Nephron (organoid): ENCODE measurements at regions not wholly inside any gene's neighbourhood (a gene's known extent, or its start where the extent isn't known, plus 50 kb on each side); places are given as distances from the start of the nearest gene placed in this dataset.

Experiments used
- H3K27ac Mint-ChIP-seq, 3 experiments: 2 replicates each; pipeline ENCODE4 v1.8.0; 2020; ENCODE audit warnings: mixed read lengths in 3 of 3, mild to moderate bottlenecking in 2 of 3, moderate library complexity in 1 of 3
- H3K27me3 Mint-ChIP-seq: 2 replicates; pipeline ENCODE4 v1.8.0; 2021; ENCODE audit warnings: low read depth, mild to moderate bottlenecking, moderate library complexity, mixed read lengths
- H3K36me3 Mint-ChIP-seq: 2 replicates; pipeline ENCODE4 v1.8.0; 2020; ENCODE audit warnings: low read depth, mixed read lengths
- H3K4me1 Mint-ChIP-seq: 2 replicates; pipeline ENCODE4 v1.8.0; 2020; ENCODE audit warnings: mixed read lengths
- H3K4me3 Mint-ChIP-seq, 3 experiments: 2 replicates each; pipeline ENCODE4 v1.8.0; 2020; ENCODE audit warnings: mild to moderate bottlenecking in 3 of 3, mixed read lengths in 3 of 3, moderate library complexity in 2 of 3
- H3K9me3 Mint-ChIP-seq: 2 replicates; pipeline ENCODE4 v1.8.0; 2020; ENCODE audit warnings: mixed read lengths
- CTCF ChIP-seq, 3 experiments: fragments of 200-600 bp; sonication (generic); IDR thresholded peaks; one replicate each; pipeline ENCODE4 v1.5.0; 2021; ENCODE audit warnings: antibody characterized with exemption in 3 of 3; ENCODE audit not compliant: unreplicated experiment in 3 of 3

DNA sequence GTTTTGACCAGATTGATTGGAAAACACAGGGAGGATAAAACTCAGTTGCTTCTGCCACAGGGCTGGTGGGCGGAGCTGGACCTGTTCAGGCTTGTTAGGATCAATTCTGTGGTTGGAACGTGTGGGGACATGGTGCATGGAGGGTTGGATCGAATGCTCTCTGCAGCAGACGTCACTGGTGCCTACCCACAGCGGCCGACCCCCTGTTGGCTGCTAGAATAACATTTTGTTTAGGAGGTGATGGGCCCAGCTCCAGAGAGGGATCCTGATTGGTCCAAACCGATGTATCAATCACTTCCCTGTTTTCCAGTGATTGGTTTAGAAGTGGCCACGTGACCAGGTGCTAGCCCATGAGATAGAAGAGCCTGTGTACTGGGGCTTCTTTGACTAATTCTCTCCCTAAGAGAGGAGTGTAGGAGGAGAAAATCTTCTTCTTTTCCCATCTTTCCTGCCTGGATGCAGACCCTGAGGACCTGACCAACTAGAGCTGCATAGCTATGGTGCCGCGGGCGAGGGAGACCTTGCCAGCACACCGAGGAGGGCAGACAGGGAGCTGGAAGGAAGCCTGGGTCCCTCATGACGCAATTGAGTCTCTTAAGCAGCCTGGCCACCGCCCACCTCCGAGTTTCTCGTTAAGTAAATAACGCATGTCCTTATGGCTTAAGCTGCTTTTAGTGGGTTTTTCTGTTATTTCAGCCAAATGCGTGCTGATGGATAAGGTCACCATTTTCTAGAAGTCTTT, 163.5 kb downstream of the AACS start:
- no peak for TF ChIP-seq CTCF (IDR thresholded peaks at IDR 0.05; ENCODE audit: unreplicated experiment in 3 of 3)
- Mint-ChIP-seq H3K36me3 (no peaks in the 10 kb centered on the region), H3K4me3 (no peak overlapping the region), H3K4me1 (no peaks in the 10 kb centered on the region), H3K9me3 (peaks cover 8% of the 10 kb centered on the region), H3K27me3 (peaks cover 17% of the 10 kb centered on the region), H3K27ac (no peak overlapping the region)

DNA sequence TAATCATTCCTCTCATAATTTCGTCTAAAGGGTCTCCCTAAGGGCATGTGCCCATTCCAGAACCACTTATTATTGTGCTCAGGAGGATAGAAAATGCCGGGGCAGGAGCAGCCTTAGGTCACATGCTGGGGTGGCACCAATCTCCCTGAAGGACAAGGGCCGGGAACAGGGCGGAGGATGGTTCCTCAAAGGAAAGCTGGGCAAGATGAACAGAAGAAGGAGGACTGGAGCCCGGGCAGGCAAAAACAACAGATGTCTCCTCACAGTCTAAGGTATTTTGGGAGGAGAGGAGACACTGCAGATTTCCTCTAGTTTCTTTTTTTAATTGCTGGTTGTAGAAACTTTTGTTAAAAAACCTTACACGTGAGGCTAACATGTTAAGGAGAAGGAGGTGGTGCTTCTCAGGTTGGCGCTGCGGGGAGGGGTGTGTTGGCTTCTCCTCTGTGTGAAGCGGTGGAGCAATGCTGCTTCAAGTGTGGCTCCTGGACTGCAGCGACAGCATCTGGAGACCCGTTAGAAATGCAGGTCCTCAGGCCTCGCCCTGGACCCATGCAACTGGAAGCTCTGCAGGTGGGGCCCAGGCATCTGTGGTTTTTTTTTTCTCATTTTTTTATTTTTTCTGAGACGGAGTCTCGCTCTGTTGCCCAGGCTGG, 164.8 kb downstream of the AACS start:
- Mint-ChIP-seq H3K27me3 (peaks cover 25% of the 10 kb centered on the region), H3K4me3 (no peak overlapping the region), H3K27ac (no peak overlapping the region), H3K4me1 (no peaks in the 10 kb centered on the region), H3K36me3 (no peaks in the 10 kb centered on the region), H3K9me3 (peaks cover 11% of the 10 kb centered on the region)
- no peak for TF ChIP-seq CTCF (IDR thresholded peaks at IDR 0.05; ENCODE audit: unreplicated experiment in 3 of 3)

DNA sequence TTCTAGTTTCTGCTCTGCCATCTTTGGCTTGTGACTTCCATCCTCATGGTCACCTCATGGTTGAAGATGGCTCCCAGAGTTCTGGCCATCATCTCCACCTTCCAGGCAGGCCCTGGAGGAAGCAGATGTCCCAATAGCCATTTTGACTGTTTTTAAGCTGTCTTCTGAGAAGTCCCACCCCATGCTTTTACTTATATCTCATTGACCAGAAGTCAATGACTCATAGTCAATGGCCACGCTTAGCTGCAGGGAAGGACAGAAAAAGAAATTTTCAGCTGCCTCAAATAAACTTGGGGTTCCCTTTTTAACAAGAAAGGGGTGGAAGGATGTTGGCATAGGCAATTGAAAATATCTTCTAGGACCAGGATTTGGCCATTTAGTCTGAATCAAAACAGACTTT, 168.1 kb downstream of the AACS start:
- no peaks in the 10 kb centered on the region for H3K36me3 Mint-ChIP-seq
- H3K4me3 Mint-ChIP-seq: no peak overlapping the region
- peaks cover 22% of the 10 kb centered on the region for H3K27me3 Mint-ChIP-seq
- H3K27ac Mint-ChIP-seq: no peak overlapping the region
- TF ChIP-seq CTCF (IDR thresholded peaks at IDR 0.05; ENCODE audit: unreplicated experiment in 3 of 3): no peak
- H3K4me1 Mint-ChIP-seq: no peaks in the 10 kb centered on the region
- H3K9me3 Mint-ChIP-seq: peaks cover 11% of the 10 kb centered on the region

DNA sequence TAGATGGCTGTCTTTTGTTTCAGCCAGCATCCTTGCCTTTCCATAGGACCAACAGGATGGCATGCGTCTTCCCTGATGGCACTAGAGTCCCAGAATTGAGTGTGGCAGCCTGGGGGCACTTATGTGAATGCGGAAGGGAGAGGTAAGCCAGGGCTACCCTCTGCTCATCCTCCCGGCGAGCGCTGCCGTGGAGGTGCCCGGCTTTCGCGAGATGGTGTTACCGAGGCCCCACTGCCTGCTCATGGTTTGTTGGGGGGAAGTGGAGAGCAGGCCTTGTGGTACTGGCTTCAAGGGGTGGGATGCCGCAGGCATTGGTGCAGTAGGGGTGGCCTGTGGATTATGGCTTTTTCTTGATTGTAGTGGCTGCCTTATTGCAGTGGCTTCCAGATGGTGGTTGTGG, 174.3 kb downstream of the AACS start:
- no peak for TF ChIP-seq CTCF (IDR thresholded peaks at IDR 0.05; ENCODE audit: unreplicated experiment in 3 of 3)
- Mint-ChIP-seq H3K36me3 (no peaks in the 10 kb centered on the region), H3K4me1 (no peaks in the 10 kb centered on the region), H3K9me3 (no peaks in the 10 kb centered on the region), H3K27me3 (peaks cover 49% of the 10 kb centered on the region), H3K27ac (no peak overlapping the region), H3K4me3 (no peak overlapping the region)

DNA sequence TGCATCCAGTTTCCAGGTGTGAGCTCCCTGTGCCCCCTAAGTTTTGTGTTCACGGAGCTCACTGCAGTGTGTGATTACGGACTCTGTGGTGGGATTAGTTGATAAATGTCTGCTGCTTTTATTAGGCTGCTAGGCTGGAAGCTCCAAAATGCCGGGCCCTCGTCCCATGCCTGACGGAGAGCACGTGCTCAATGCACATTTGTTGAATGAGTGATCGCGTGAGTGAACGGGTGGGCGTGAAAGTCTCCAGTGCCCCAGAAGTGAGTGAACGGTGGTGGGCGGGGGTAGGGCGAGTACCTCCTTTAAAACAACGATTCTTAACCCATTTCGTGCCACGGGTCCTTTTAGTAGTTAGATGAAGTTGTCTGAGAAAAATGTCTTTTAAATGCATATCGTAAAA, 175.5 kb downstream of the AACS start:
- no peaks in the 10 kb centered on the region for H3K9me3 Mint-ChIP-seq
- H3K36me3 Mint-ChIP-seq: no peaks in the 10 kb centered on the region
- no peak for TF ChIP-seq CTCF (IDR thresholded peaks at IDR 0.05; ENCODE audit: unreplicated experiment in 3 of 3)
- no peak overlapping the region for H3K27ac Mint-ChIP-seq
- H3K4me3 Mint-ChIP-seq: no peak overlapping the region
- H3K4me1 Mint-ChIP-seq: no peaks in the 10 kb centered on the region
- H3K27me3 Mint-ChIP-seq: peaks cover 55% of the 10 kb centered on the region

- Mint-ChIP-seq H3K4me1 (peaks cover 5% of the 10 kb centered on the region), H3K27me3 (peaks cover 70% of the 10 kb centered on the region), H3K27ac (no peak overlapping the region), H3K36me3 (no peaks in the 10 kb centered on the region), H3K9me3 (no peaks in the 10 kb centered on the region), H3K4me3 (no peak overlapping the region)
- TF ChIP-seq CTCF (IDR thresholded peaks at IDR 0.05; ENCODE audit: unreplicated experiment in 3 of 3): no peak
These were observed 178.6 kb downstream of the AACS start for GRCh38 chr12:125243811-125244210.
